HepG2 (cell line): ENCODE measurements at regions not wholly inside any gene's neighbourhood (a gene's known extent, or its start where the extent isn't known, plus 50 kb on each side); places are given as distances from the start of the nearest gene placed in this dataset.
A peak's percentile ranks its signal among the peaks of the same experiment; 100 is the strongest.

Experiments used
- ATAC-seq: fragments of 200-7000 bp; cut with Tn5 transposase; 3 replicates; pipeline ENCODE4 v1.9.1; 2020; ENCODE audit warnings: mild to moderate bottlenecking, moderate library complexity
- BruUV-seq: library from RNA; stranded (reverse); fragments of 400-500 nt; replicated peaks from 2 replicates; lab custom pipeline; 2021; lab: Mats Ljungman, UMichigan
- CTCF ChIA-PET: fragments of 300-600 bp; formaldehyde crosslinking; extraction: SDS; loops from one replicate; lab custom pipeline; 2021; ENCODE audit warnings: low total read pairs, inconsistent platforms, low intra/inter-chr PET ratio; lab: Yijun Ruan, JAX
- POLR2A ChIA-PET: fragments of 350-600 bp; sonication (Branson Sonifier 250); formaldehyde crosslinking; loops from one replicate; lab custom pipeline; 2020; ENCODE audit warnings: antibody characterized with exemption, inconsistent platforms; lab: Yijun Ruan, JAX
- DNase-seq: peaks from one replicate; pipeline ENCODE4 v3.0.0-alpha.2; 2015; ENCODE audit warnings: low spot score
- FAIRE-seq: peaks from 3 replicates; lab custom pipeline; 2011; peaks lifted over from hg19 to GRCh38; lab: Jason Lieb, UNC
- H2AFZ ChIP-seq: one replicate; pipeline ENCODE4 v1.6.1; 2011; ENCODE audit warnings: low read length, inconsistent platforms
- H3K27ac ChIP-seq: fragments of 300-600 bp; 3 replicates; pipeline ENCODE4 v1.8.0; 2011; ENCODE audit warnings: mixed run types, mild to moderate bottlenecking, mixed read lengths, low read length, inconsistent platforms; ENCODE audit not compliant: insufficient read depth; ENCODE audit errors: extremely low read length
- H3K27me3 ChIP-seq, 2 experiments: fragments of 200-600 bp in 1 of 2; 2 replicates in 1 of 2; 3 replicates in 1 of 2; pipeline versions ENCODE4 v1.6.0 to v1.8.0; 2011; ENCODE audit warnings: low read length in 2 of 2, mild to moderate bottlenecking in 2 of 2, moderate library complexity in 2 of 2, inconsistent platforms in 1 of 2; ENCODE audit not compliant: insufficient read depth in 2 of 2, control insufficient read depth in 1 of 2
- H3K36me3 ChIP-seq, 2 experiments: fragments of 200-600 bp in 1 of 2; replicated peaks in 1 of 2; 2 replicates in 1 of 2; 3 replicates in 1 of 2; pipeline versions ENCODE4 v1.5.1 to v1.8.0; 2011; ENCODE audit warnings: low read length in 2 of 2, inconsistent platforms in 1 of 2; ENCODE audit not compliant: insufficient read depth in 2 of 2, control insufficient read depth in 1 of 2
- H3K4me1 ChIP-seq: 2 replicates; pipeline ENCODE4 v1.5.1; 2012; ENCODE audit warnings: low read length, inconsistent platforms; ENCODE audit not compliant: insufficient read depth
- H3K4me2 ChIP-seq: 2 replicates; pipeline ENCODE4 v1.6.0; 2011; ENCODE audit warnings: low read depth, low read length, inconsistent platforms
- H3K4me3 ChIP-seq, 3 experiments: fragments of 200-600 bp in 1 of 3; sonication (generic), shearing (Covaris generic) in 1 of 3; replicated peaks in 1 of 3; 2 replicates each; pipeline ENCODE4 v1.5.1; 2011 to 2016; ENCODE audit warnings: low read length in 3 of 3, inconsistent platforms in 2 of 3, low read depth in 2 of 3, mild to moderate bottlenecking in 2 of 3, control low read depth in 1 of 3, mixed read lengths in 1 of 3; ENCODE audit not compliant: insufficient read depth in 1 of 3
- H3K79me2 ChIP-seq: one replicate; pipeline ENCODE4 v1.6.1; 2011; ENCODE audit warnings: low read length, inconsistent platforms; ENCODE audit not compliant: insufficient read depth
- H3K9ac ChIP-seq: 2 replicates; pipeline ENCODE4 v1.6.0; 2011; ENCODE audit warnings: mild to moderate bottlenecking, low read depth, low read length, inconsistent platforms; ENCODE audit not compliant: insufficient read depth
- H3K9me3 ChIP-seq: 2 replicates; pipeline ENCODE4 v1.5.1; 2012; ENCODE audit warnings: mild to moderate bottlenecking, low read length
- H4K20me1 ChIP-seq: 2 replicates; pipeline ENCODE4 v1.6.0; 2011; ENCODE audit warnings: inconsistent platforms, mild to moderate bottlenecking, low read length, moderate library complexity; ENCODE audit not compliant: insufficient read depth
- EHMT2 ChIP-seq: fragments of 200-600 bp; sonication (generic); IDR thresholded peaks from 2 replicates; pipeline ENCODE4 v1.7.0; 2017; ENCODE audit warnings: antibody characterized with exemption, low read depth, low read length, borderline replicate concordance
- FOSL2 ChIP-seq: sonication (generic); formaldehyde crosslinking; IDR thresholded peaks from 2 replicates; pipeline ENCODE4 v1.4.0; 2020; ENCODE audit warnings: missing genetic modification reagents
- MAFK ChIP-seq, 2 experiments: IDR thresholded peaks in 1 of 2; conservative IDR thresholded peaks in 1 of 2; 2 replicates each; pipeline ENCODE4 v1.6.1; 2011; ENCODE audit warnings: improper control_type of control experiment in 2 of 2, low read length in 2 of 2
- SCMH1 ChIP-seq: sonication (generic); formaldehyde crosslinking; IDR thresholded peaks from 2 replicates; pipeline ENCODE4 v1.9.0; 2021; ENCODE audit warnings: missing genetic modification reagents, mild to moderate bottlenecking, borderline replicate concordance
- ZNF24 ChIP-seq: fragments of 450-650 bp; IDR thresholded peaks from 2 replicates; pipeline ENCODE4 v1.6.1; 2017; ENCODE audit warnings: antibody characterized with exemption, mild to moderate bottlenecking
- WGBS: methylation state at CpG from one replicate; pipeline ENCODE4 v1.1.6; 2017; ENCODE audit warnings: low lambda C conversion rate; 5-methylcytosine and 5-hydroxymethylcytosine counted together
- in situ Hi-C: cut with HindIII; loops from 2 replicates; pipeline ENCODE4 v1.10.0; 2017; ENCODE audit warnings: low pct_unique_long_range_greater_than_20kb; ENCODE audit not compliant: extremely low pct_ligation_motif_present
- intact Hi-C: fragments of 100-400 bp; cut with micrococcal nuclease; formaldehyde crosslinking; loops from one replicate; pipeline ENCODE4 v1.10.0; 2022; ENCODE audit not compliant: unreplicated experiment

DNA sequence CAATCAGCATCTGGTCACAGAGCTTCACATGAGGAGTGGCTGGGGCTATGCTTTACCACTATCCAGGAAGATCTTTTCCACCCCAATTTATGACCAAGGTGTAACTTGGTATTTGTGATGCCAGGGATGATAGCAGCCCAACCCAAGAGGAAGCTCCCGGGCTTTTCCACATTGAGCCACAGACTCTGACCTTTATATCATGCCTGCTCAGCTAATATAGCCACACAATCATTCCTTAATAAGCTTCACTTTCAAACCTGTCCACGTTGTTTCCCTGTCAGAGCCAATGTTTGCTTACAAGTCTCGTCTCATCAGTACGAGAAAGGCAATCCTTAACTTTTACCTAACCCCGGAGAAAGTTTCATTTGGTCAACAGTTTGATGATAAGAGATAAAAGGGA, 330.9 kb downstream of the SHQ1 start:
- CTCF ChIA-PET = no interaction called here
- ATAC-seq (no peak), DNase-seq (no peak), FAIRE-seq (no peak)
- no peak overlapping the region for H3K9ac ChIP-seq
- H3K4me3 ChIP-seq = no peak overlapping the region
- in situ Hi-C loops (no loop called here), intact Hi-C loops (no loop called here)
- H3K4me2 ChIP-seq = peak overlapping the region; percentile 53; the same call in 1 of the 2 replicates
- no peak overlapping the region for H2AFZ ChIP-seq
- H3K79me2 ChIP-seq = no peaks in the 10 kb centered on the region
- POLR2A ChIA-PET = no interaction called here
- H3K4me1 ChIP-seq = peaks cover 56% of the 10 kb centered on the region
- no peaks in the 10 kb centered on the region for H3K9me3 ChIP-seq
- no peaks in the 10 kb centered on the region for H4K20me1 ChIP-seq
- H3K27me3 ChIP-seq = 0 out of 5 replicates have a peak, but pooled peaks cover 0 to under 1% of the 10 kb centered on the region in 2 experiments
- 0% methylated on average over 5 of the region's 5 CpGs for WGBS
- no TSS peak for BruUV-seq
- H3K36me3 ChIP-seq = no peaks in the 10 kb centered on the region
- no peak overlapping the region for H3K27ac ChIP-seq
- TF ChIP-seq SCMH1 (CRISPR knock-in tag) (no peak), MAFK (conservative IDR thresholded peaks at IDR 0.05 in 1 of 2, IDR thresholded peaks at IDR 0.05 in 1 of 2; ENCODE audit: low read length in 2 of 2) (0 out of 4 replicates have a peak, but pooled peaks of 1 of the 2 experiments have one; percentile 7)
- TF ChIP-seq, all 625 proteins: peak for 1

DNA sequence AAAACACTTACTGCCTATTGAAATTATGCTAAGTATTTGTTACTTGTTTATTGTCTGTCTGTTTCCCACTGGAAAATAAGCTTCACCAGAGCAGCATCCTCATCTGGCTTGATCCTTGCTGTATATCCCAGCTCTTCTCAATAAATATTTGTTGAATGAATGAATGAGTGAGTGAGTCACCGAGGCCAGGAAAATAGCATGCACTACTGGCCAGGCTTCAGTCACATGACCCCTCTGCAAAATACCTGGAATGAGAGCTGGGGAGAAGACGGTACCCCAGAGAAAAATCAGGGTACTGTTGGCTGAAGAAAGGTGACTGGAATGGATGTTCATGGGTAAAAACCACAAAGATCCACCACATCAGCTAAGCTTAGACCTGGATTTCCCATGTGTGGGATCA, 331.9 kb downstream of the SHQ1 start:
- no TSS peak for BruUV-seq
- Histone ChIP-seq H3K9me3 (no peaks in the 10 kb centered on the region), H3K27ac (no peak overlapping the region), H3K4me3 (no peak overlapping the region), H3K4me2 (no peak overlapping the region), H4K20me1 (no peaks in the 10 kb centered on the region), H3K27me3 (no peaks in the 10 kb centered on the region), H3K79me2 (no peaks in the 10 kb centered on the region), H3K36me3 (no peaks in the 10 kb centered on the region), H3K4me1 (peaks cover 52% of the 10 kb centered on the region), H3K9ac (no peak overlapping the region), H2AFZ (no peak overlapping the region)
- DNase-seq (no peak), FAIRE-seq (no peak), ATAC-seq (no peak)
- ChIA-PET POLR2A (no interaction called here), CTCF (no interaction called here)
- WGBS = 23% methylated on average over 2 of the region's 2 CpGs
- TF ChIP-seq EHMT2 (no peak), ZNF24 (peak; percentile 78), FOSL2 (peak; percentile 51; the same call in 1 of the 2 replicates)
- intact Hi-C loops (no loop called here), in situ Hi-C loops (no loop called here)
